ENCODE measurements at regions not wholly inside any gene's neighbourhood (a gene's known extent, or its start where the extent isn't known, plus 50 kb on each side); places are given as distances from the start of the nearest gene placed in this dataset.

DNA sequence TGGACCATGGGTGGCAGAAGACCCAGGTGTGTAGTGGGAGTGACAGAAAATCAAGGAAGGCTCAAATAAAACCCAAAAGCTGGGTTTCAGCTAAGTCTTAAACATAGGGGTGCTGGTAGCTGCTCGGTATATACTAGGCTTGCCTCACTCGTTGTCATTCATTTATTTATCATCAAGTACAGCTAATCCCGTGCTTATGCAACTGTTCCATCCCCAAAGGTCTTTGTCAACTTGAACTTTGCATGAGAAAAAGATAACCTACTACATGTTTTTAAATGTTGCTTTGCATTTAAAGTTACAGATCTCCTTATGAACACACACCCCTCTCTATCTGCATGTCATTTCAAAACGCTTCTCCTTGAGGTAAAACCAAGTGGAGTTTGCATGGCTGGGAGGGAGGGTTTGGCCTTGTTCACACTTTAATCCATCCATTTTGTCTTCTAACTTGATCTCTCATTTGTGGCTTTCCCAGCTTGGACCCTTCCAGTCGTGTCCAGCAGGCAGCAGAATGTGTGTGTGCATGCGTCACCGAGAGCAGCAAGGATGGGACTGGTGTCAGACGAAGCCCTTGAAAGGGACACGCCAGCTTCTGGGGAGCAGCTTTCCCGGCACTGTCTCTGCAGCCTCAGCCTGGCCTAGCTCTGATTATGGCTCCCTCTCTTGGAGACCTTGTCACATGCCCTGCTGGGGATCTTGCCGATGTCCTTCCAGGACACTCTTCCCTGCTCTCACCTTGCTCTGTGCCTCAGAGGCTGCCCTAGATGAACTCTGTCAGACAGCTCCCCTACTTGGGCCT is 133.5 kb downstream of the GADD45G start:
- Histone ChIP-seq H3K27ac (ENCODE audit: low read depth, low read length) (no peak overlapping the region), H3K9me3 (ENCODE audit: insufficient read depth, low read length) (no peaks in the 10 kb centered on the region), H3K9me2 (replicated peaks; ENCODE audit: insufficient read depth, low read length) (no peaks in the 10 kb centered on the region), H3K36me3 (ENCODE audit: low read length) (no peaks in the 10 kb centered on the region), H3K27me3 (ENCODE audit: low read length) (no peaks in the 10 kb centered on the region), H3K79me2 (ENCODE audit: insufficient read depth, low read length) (no peaks in the 10 kb centered on the region), H4K20me1 (ENCODE audit: low read depth, low read length) (no peaks in the 10 kb centered on the region), H3K4me3 (ENCODE audit: insufficient read depth, low read length, poor library complexity, severe bottlenecking) (no peak overlapping the region), H2AFZ (ENCODE audit: low read depth, low read length, severe bottlenecking) (no peak overlapping the region), H3F3A (ENCODE audit: insufficient read depth) (no peaks in the 10 kb centered on the region), H3K9ac (ENCODE audit: low read length) (no peak overlapping the region), H3K4me2 (ENCODE audit: low read depth, low read length, poor library complexity, severe bottlenecking) (no peak overlapping the region)
- no peak for TF ChIP-seq EZH2phosphoT487 (conservative IDR thresholded peaks at IDR 0.05; ENCODE audit: low read length)
- TF ChIP-seq, protein P1, sequence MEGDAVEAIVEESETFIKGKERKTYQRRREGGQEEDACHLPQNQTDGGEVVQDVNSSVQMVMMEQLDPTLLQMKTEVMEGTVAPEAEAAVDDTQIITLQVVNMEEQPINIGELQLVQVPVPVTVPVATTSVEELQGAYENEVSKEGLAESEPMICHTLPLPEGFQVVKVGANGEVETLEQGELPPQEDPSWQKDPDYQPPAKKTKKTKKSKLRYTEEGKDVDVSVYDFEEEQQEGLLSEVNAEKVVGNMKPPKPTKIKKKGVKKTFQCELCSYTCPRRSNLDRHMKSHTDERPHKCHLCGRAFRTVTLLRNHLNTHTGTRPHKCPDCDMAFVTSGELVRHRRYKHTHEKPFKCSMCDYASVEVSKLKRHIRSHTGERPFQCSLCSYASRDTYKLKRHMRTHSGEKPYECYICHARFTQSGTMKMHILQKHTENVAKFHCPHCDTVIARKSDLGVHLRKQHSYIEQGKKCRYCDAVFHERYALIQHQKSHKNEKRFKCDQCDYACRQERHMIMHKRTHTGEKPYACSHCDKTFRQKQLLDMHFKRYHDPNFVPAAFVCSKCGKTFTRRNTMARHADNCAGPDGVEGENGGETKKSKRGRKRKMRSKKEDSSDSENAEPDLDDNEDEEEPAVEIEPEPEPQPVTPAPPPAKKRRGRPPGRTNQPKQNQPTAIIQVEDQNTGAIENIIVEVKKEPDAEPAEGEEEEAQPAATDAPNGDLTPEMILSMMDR (IDR thresholded peaks at IDR 0.05; ENCODE audit: insufficient read depth, low read length, poor library complexity, severe bottlenecking): no peak

GRCh38 chr9:89739511-89739910 is 134.7 kb downstream of the GADD45G start:
- Histone ChIP-seq H3K4me3 (ENCODE audit: insufficient read depth, low read length, poor library complexity, severe bottlenecking) (no peak overlapping the region), H3K4me2 (ENCODE audit: low read depth, low read length, poor library complexity, severe bottlenecking) (no peak overlapping the region), H2AFZ (ENCODE audit: low read depth, low read length, severe bottlenecking) (no peak overlapping the region), H3K9ac (ENCODE audit: low read length) (no peak overlapping the region), H3K9me3 (ENCODE audit: insufficient read depth, low read length) (no peaks in the 10 kb centered on the region), H3K27ac (ENCODE audit: low read depth, low read length) (no peak overlapping the region), H4K20me1 (ENCODE audit: low read depth, low read length) (no peaks in the 10 kb centered on the region), H3K36me3 (ENCODE audit: low read length) (no peaks in the 10 kb centered on the region), H3F3A (ENCODE audit: insufficient read depth) (no peaks in the 10 kb centered on the region), H3K9me2 (replicated peaks; ENCODE audit: insufficient read depth, low read length) (no peaks in the 10 kb centered on the region), H3K79me2 (ENCODE audit: insufficient read depth, low read length) (no peaks in the 10 kb centered on the region), H3K27me3 (ENCODE audit: low read length) (no peaks in the 10 kb centered on the region)
- TF ChIP-seq EZH2phosphoT487 (conservative IDR thresholded peaks at IDR 0.05; ENCODE audit: low read length): no peak
- TF ChIP-seq, protein P1 (IDR thresholded peaks at IDR 0.05; ENCODE audit: insufficient read depth, low read length, poor library complexity, severe bottlenecking): no peak

DNA sequence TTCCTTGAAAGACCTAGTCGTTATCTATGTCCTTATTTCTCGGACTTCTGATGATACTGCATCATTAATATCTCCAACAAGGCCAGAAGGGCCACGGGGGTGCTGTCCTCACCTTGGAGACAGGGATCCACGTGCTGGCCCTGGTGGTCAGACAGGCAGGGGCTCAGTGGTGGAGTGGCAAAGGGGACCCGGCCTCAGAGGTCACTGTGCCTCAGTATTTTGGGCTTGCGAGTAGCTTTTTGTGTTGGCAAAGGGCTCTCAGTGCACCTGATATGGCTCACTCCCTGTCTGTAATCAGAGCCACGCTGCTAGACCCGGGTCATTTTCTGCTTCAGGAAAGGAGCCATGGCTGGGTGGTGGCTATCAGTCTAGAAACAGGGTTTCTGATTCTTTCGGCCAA is 135.1 kb downstream of the GADD45G start:
- TF ChIP-seq EZH2phosphoT487 (conservative IDR thresholded peaks at IDR 0.05; ENCODE audit: low read length): no peak
- TF ChIP-seq, protein P1 (IDR thresholded peaks at IDR 0.05; ENCODE audit: insufficient read depth, low read length, poor library complexity, severe bottlenecking): no peak

More for the DNA sequence above, 135.1 kb downstream of the GADD45G start:
- Histone ChIP-seq H3F3A (ENCODE audit: insufficient read depth) (no peaks in the 10 kb centered on the region), H3K9me3 (ENCODE audit: insufficient read depth, low read length) (no peaks in the 10 kb centered on the region), H3K79me2 (ENCODE audit: insufficient read depth, low read length) (no peaks in the 10 kb centered on the region), H3K4me2 (ENCODE audit: low read depth, low read length, poor library complexity, severe bottlenecking) (no peak overlapping the region), H3K9ac (ENCODE audit: low read length) (no peak overlapping the region), H3K9me2 (replicated peaks; ENCODE audit: insufficient read depth, low read length) (no peaks in the 10 kb centered on the region), H3K27me3 (ENCODE audit: low read length) (no peaks in the 10 kb centered on the region), H3K4me3 (ENCODE audit: insufficient read depth, low read length, poor library complexity, severe bottlenecking) (no peak overlapping the region), H3K27ac (ENCODE audit: low read depth, low read length) (no peak overlapping the region), H4K20me1 (ENCODE audit: low read depth, low read length) (no peaks in the 10 kb centered on the region), H3K36me3 (ENCODE audit: low read length) (no peaks in the 10 kb centered on the region), H2AFZ (ENCODE audit: low read depth, low read length, severe bottlenecking) (no peak overlapping the region)

All from SU-DHL-6 (cell line).